ENCODE measurements at regions not wholly inside any gene's neighbourhood (a gene's known extent, or its start where the extent isn't known, plus 50 kb on each side); places are given as distances from the start of the nearest gene placed in this dataset.

- Mint-ChIP-seq H3K36me3 (no peaks in the 10 kb centered on the region), H3K4me3 (no peak overlapping the region), H3K27ac (no peak overlapping the region), H3K4me1 (no peaks in the 10 kb centered on the region), H3K9me3 (no peaks in the 10 kb centered on the region), H3K27me3 (ENCODE audit: low read depth in 2 of 2) (peaks cover 0 to 3% of the 10 kb centered on the region in 2 donors)
- Histone ChIP-seq H3K27me3 (ENCODE audit: control insufficient read depth, insufficient read depth, low read length) (no peaks in the 10 kb centered on the region), H3K4me1 (ENCODE audit: control insufficient read depth, insufficient read depth, low read length) (no peaks in the 10 kb centered on the region), H3K27ac (ENCODE audit: low read length) (no peak overlapping the region), H3K4me3 (ENCODE audit: low read length) (no peak overlapping the region), H3K9me3 (ENCODE audit: control insufficient read depth, insufficient read depth, low read length) (no peaks in the 10 kb centered on the region), H3K36me3 (ENCODE audit: control insufficient read depth, insufficient read depth, low read length) (no peaks in the 10 kb centered on the region)
- DNase-seq = no peak
- no peak for TF ChIP-seq CTCF (IDR thresholded peaks at IDR 0.05)
- WGBS (ENCODE audit: insufficient coverage) = 88% methylated on average over 3 of the region's 3 CpGs
- ATAC-seq = no peak
- intact Hi-C loops (cut with micrococcal nuclease) = no loop called here
These were observed 338.5 kb upstream of the KCNH8 start for GRCh38 chr3:18809640-18810305.

- ATAC-seq (no peak), DNase-seq (no peak)
- intact Hi-C loops (cut with micrococcal nuclease) = no loop called here
- Histone ChIP-seq H3K4me3 (ENCODE audit: low read length) (no peak overlapping the region), H3K4me1 (ENCODE audit: control insufficient read depth, insufficient read depth, low read length) (no peaks in the 10 kb centered on the region), H3K9me3 (ENCODE audit: control insufficient read depth, insufficient read depth, low read length) (no peaks in the 10 kb centered on the region), H3K27me3 (ENCODE audit: control insufficient read depth, insufficient read depth, low read length) (no peaks in the 10 kb centered on the region), H3K36me3 (ENCODE audit: control insufficient read depth, insufficient read depth, low read length) (no peaks in the 10 kb centered on the region), H3K27ac (ENCODE audit: low read length) (no peak overlapping the region)
- no peaks in the 10 kb centered on the region for H3K4me1 Mint-ChIP-seq
- no peak overlapping the region for H3K27ac Mint-ChIP-seq
- H3K4me3 Mint-ChIP-seq = no peak overlapping the region
- no peaks in the 10 kb centered on the region for H3K36me3 Mint-ChIP-seq
- no peak for TF ChIP-seq CTCF (IDR thresholded peaks at IDR 0.05)
- peaks cover 4 to 5% of the 10 kb centered on the region in 2 donors for H3K27me3 Mint-ChIP-seq (ENCODE audit: low read depth in 2 of 2)
- no peaks in the 10 kb centered on the region for H3K9me3 Mint-ChIP-seq
- WGBS (ENCODE audit: insufficient coverage) = 98% methylated on average over 4 of the region's 6 CpGs
These were observed 339.9 kb upstream of the KCNH8 start for GRCh38 chr3:18808429-18808828.

GRCh38 chr3:18807593-18807992, 340.7 kb upstream of the KCNH8 start:
- Histone ChIP-seq H3K4me1 (ENCODE audit: control insufficient read depth, insufficient read depth, low read length) (no peaks in the 10 kb centered on the region), H3K27ac (ENCODE audit: low read length) (no peak overlapping the region), H3K9me3 (ENCODE audit: control insufficient read depth, insufficient read depth, low read length) (no peaks in the 10 kb centered on the region), H3K36me3 (ENCODE audit: control insufficient read depth, insufficient read depth, low read length) (no peaks in the 10 kb centered on the region), H3K27me3 (ENCODE audit: control insufficient read depth, insufficient read depth, low read length) (no peaks in the 10 kb centered on the region), H3K4me3 (ENCODE audit: low read length) (no peak overlapping the region)
- H3K9me3 Mint-ChIP-seq = no peaks in the 10 kb centered on the region
- no peak overlapping the region for H3K4me3 Mint-ChIP-seq
- no peak for TF ChIP-seq CTCF (IDR thresholded peaks at IDR 0.05)
- intact Hi-C loops (cut with micrococcal nuclease) = no loop called here
- WGBS (ENCODE audit: insufficient coverage) = 100% methylated on average over 1 of the region's 3 CpGs
- H3K4me1 Mint-ChIP-seq = no peaks in the 10 kb centered on the region
- ATAC-seq (no peak), DNase-seq (no peak)
- no peak overlapping the region for H3K27ac Mint-ChIP-seq
- H3K36me3 Mint-ChIP-seq = no peaks in the 10 kb centered on the region
- peaks cover 4 to 6% of the 10 kb centered on the region in 2 donors for H3K27me3 Mint-ChIP-seq (ENCODE audit: low read depth in 2 of 2)

- intact Hi-C loops (cut with micrococcal nuclease) = no loop called here
- no peaks in the 10 kb centered on the region for H3K9me3 ChIP-seq (ENCODE audit: control insufficient read depth, insufficient read depth, low read length)
- Mint-ChIP-seq H3K4me1 (no peaks in the 10 kb centered on the region), H3K27me3 (ENCODE audit: low read depth in 2 of 2) (peaks cover 6 to 14% of the 10 kb centered on the region in 2 donors), H3K36me3 (no peaks in the 10 kb centered on the region), H3K4me3 (no peak overlapping the region), H3K9me3 (no peaks in the 10 kb centered on the region), H3K27ac (no peak overlapping the region)
- DNase-seq (no peak), ATAC-seq (no peak)
- no peak overlapping the region for H3K4me3 ChIP-seq (ENCODE audit: low read length)
- no peaks in the 10 kb centered on the region for H3K4me1 ChIP-seq (ENCODE audit: control insufficient read depth, insufficient read depth, low read length)
- TF ChIP-seq CTCF (IDR thresholded peaks at IDR 0.05) = no peak
- no peaks in the 10 kb centered on the region for H3K27me3 ChIP-seq (ENCODE audit: control insufficient read depth, insufficient read depth, low read length)
- H3K36me3 ChIP-seq (ENCODE audit: control insufficient read depth, insufficient read depth, low read length) = no peaks in the 10 kb centered on the region
- no peak overlapping the region for H3K27ac ChIP-seq (ENCODE audit: low read length)
- 86% methylated on average over 5 of the region's 5 CpGs for WGBS (ENCODE audit: insufficient coverage)
These were observed 341.7 kb upstream of the KCNH8 start for GRCh38 chr3:18806633-18807032.
